WTC11 (cell line): ENCODE measurements at regions not wholly inside any gene's neighbourhood (a gene's known extent, or its start where the extent isn't known, plus 50 kb on each side); places are given as distances from the start of the nearest gene placed in this dataset.

Source experiments
- ATAC-seq: fragments of 200-7000 bp; cut with Tn5 transposase; 2 replicates; pipeline ENCODE4 v1.10.0; 2021; ENCODE audit warnings: mild to moderate bottlenecking, moderate library complexity
- CTCF ChIA-PET: fragments of 300-600 bp; sonication (Branson Sonifier 250); formaldehyde crosslinking; loops from one replicate; lab custom pipeline; 2021; ENCODE audit warnings: antibody characterized with exemption; lab: Charles Lee
- POLR2A ChIA-PET: fragments of 350-600 bp; sonication (Branson Sonifier 250); formaldehyde crosslinking; loops from one replicate; lab custom pipeline; 2021; ENCODE audit warnings: antibody characterized with exemption; lab: Charles Lee
- DNase-seq: peaks from one replicate; pipeline ENCODE4 v3.0.0; 2021; ENCODE audit warnings: low spot score
- H3K27ac Mint-ChIP-seq: 2 replicates; pipeline ENCODE4 v1.8.0; 2021; ENCODE audit warnings: mixed read lengths
- H3K27me3 Mint-ChIP-seq: 2 replicates; pipeline ENCODE4 v1.8.0; 2021; ENCODE audit warnings: low read depth, mild to moderate bottlenecking, moderate library complexity, mixed read lengths
- H3K36me3 Mint-ChIP-seq: 2 replicates; pipeline ENCODE4 v1.8.0; 2021; ENCODE audit warnings: mixed read lengths
- H3K4me1 Mint-ChIP-seq: 2 replicates; pipeline ENCODE4 v1.8.0; 2022; ENCODE audit warnings: mixed read lengths
- H3K4me3 Mint-ChIP-seq: 2 replicates; pipeline ENCODE4 v1.8.0; 2021; ENCODE audit warnings: mild to moderate bottlenecking, moderate library complexity, mixed read lengths
- H3K9me3 Mint-ChIP-seq: 2 replicates; pipeline ENCODE4 v1.8.0; 2021; ENCODE audit warnings: mixed read lengths
- CTCF ChIP-seq: fragments of 200-600 bp; IDR thresholded peaks from 2 replicates; pipeline ENCODE4 v1.8.0; 2022; ENCODE audit warnings: antibody characterized with exemption
- E2F1 ChIP-seq: sonication (generic); formaldehyde crosslinking; IDR thresholded peaks from 2 replicates; pipeline ENCODE4 v1.8.0; 2022; ENCODE audit warnings: mild to moderate bottlenecking, missing genetic modification reagents
- ETV6 ChIP-seq: sonication (generic); formaldehyde crosslinking; IDR thresholded peaks from 2 replicates; pipeline ENCODE4 v1.8.1; 2022; ENCODE audit warnings: mild to moderate bottlenecking, missing genetic modification reagents
- HMGA2 ChIP-seq: fragments of 250-450 bp; sonication (Bioruptor Pico); IDR thresholded peaks from 2 replicates; pipeline ENCODE4 v1.4.0; 2021; ENCODE audit warnings: mild to moderate bottlenecking, moderate library complexity
- IRF1 ChIP-seq: sonication (generic); formaldehyde crosslinking; IDR thresholded peaks from 2 replicates; pipeline ENCODE4 v1.8.0; 2023; ENCODE audit warnings: missing genetic modification reagents
- IRF2 ChIP-seq: sonication (generic); formaldehyde crosslinking; IDR thresholded peaks from 2 replicates; pipeline ENCODE4 v1.8.0; 2022; ENCODE audit warnings: low read depth, missing genetic modification reagents, borderline replicate concordance
- JUN ChIP-seq: sonication (generic); formaldehyde crosslinking; IDR thresholded peaks from 2 replicates; pipeline ENCODE4 v1.8.0; 2023; ENCODE audit warnings: mild to moderate bottlenecking, missing genetic modification reagents
- KAT7 ChIP-seq: sonication (generic); formaldehyde crosslinking; IDR thresholded peaks from 2 replicates; pipeline ENCODE4 v1.8.1; 2023; ENCODE audit warnings: missing genetic modification reagents, mild to moderate bottlenecking, borderline replicate concordance
- MAX ChIP-seq: sonication (generic); formaldehyde crosslinking; IDR thresholded peaks from 2 replicates; pipeline ENCODE4 v1.8.0; 2022; ENCODE audit warnings: mild to moderate bottlenecking, missing genetic modification reagents
- MLX ChIP-seq: sonication (generic); formaldehyde crosslinking; IDR thresholded peaks from 2 replicates; pipeline ENCODE4 v1.8.1; 2023; ENCODE audit warnings: mild to moderate bottlenecking, missing genetic modification reagents, moderate library complexity
- MXD4 ChIP-seq: fragments of 250-450 bp; sonication (Bioruptor Pico); IDR thresholded peaks from 2 replicates; pipeline ENCODE4 v1.8.0; 2021; ENCODE audit warnings: mild to moderate bottlenecking, moderate library complexity, borderline replicate concordance
- NFATC4 ChIP-seq: fragments of 250-450 bp; sonication (Bioruptor Pico); IDR thresholded peaks from 2 replicates; pipeline ENCODE4 v1.9.0; 2021; ENCODE audit warnings: mild to moderate bottlenecking
- NR1H2 ChIP-seq: sonication (generic); formaldehyde crosslinking; IDR thresholded peaks from 2 replicates; pipeline ENCODE4 v1.9.0; 2021; ENCODE audit warnings: mild to moderate bottlenecking, moderate library complexity, missing genetic modification reagents
- PRRX2 ChIP-seq: fragments of 250-450 bp; sonication (Bioruptor Pico); IDR thresholded peaks from 2 replicates; pipeline ENCODE4 v1.8.0; 2021; ENCODE audit warnings: mild to moderate bottlenecking
- SMAD3 ChIP-seq: sonication (generic); formaldehyde crosslinking; IDR thresholded peaks from 2 replicates; pipeline ENCODE4 v1.8.0; 2022; ENCODE audit warnings: missing genetic modification reagents, mild to moderate bottlenecking, borderline replicate concordance
- SOX15 ChIP-seq: fragments of 250-450 bp; sonication (Bioruptor Pico); IDR thresholded peaks from 2 replicates; pipeline ENCODE4 v1.9.0; 2021; ENCODE audit warnings: mild to moderate bottlenecking
- SP1 ChIP-seq: sonication (generic); formaldehyde crosslinking; conservative IDR thresholded peaks from 2 replicates; pipeline ENCODE4 v1.8.1; 2022; ENCODE audit warnings: missing genetic modification reagents
- TEAD4 ChIP-seq: sonication (generic); formaldehyde crosslinking; IDR thresholded peaks from 2 replicates; pipeline ENCODE4 v1.8.0; 2022; ENCODE audit warnings: mild to moderate bottlenecking, missing genetic modification reagents
- ZNF121 ChIP-seq: sonication (generic); formaldehyde crosslinking; IDR thresholded peaks from 2 replicates; pipeline ENCODE4 v1.8.0; 2023; ENCODE audit warnings: missing genetic modification reagents
- ZNF219 ChIP-seq: sonication (generic); formaldehyde crosslinking; IDR thresholded peaks from 2 replicates; pipeline ENCODE4 v1.8.0; 2023; ENCODE audit warnings: missing genetic modification reagents, mild to moderate bottlenecking, borderline replicate concordance
- ZNF232 ChIP-seq: sonication (generic); formaldehyde crosslinking; IDR thresholded peaks from 2 replicates; pipeline ENCODE4 v1.8.0; 2022; ENCODE audit warnings: mild to moderate bottlenecking, missing genetic modification reagents
- ZNF281 ChIP-seq: sonication (generic); formaldehyde crosslinking; IDR thresholded peaks from 2 replicates; pipeline ENCODE4 v1.8.0; 2023; ENCODE audit warnings: mild to moderate bottlenecking, missing genetic modification reagents
- ZNF671 ChIP-seq: fragments of 250-450 bp; sonication (Bioruptor Pico); IDR thresholded peaks from 2 replicates; pipeline ENCODE4 v1.8.0; 2021; ENCODE audit warnings: mild to moderate bottlenecking

- peaks cover 43% of the 10 kb centered on the region for H3K4me1 Mint-ChIP-seq
- no peak for DNase-seq
- ATAC-seq, result no peak
- H3K9me3 Mint-ChIP-seq, result peaks cover 1% of the 10 kb centered on the region
- no peaks in the 10 kb centered on the region for H3K36me3 Mint-ChIP-seq
- no peak for TF ChIP-seq TEAD4 (CRISPR knock-in tag)
- no peak for TF ChIP-seq PRRX2 (CRISPR knock-in tag)
- TF ChIP-seq MXD4 (CRISPR knock-in tag), result no peak
- TF ChIP-seq KAT7, result no peak
- no peak for TF ChIP-seq ZNF281 (CRISPR knock-in tag)
- TF ChIP-seq JUN (CRISPR knock-in tag), result no peak
- peak; percentile 3; the same call in 1 of the 2 replicates for TF ChIP-seq ZNF121
- TF ChIP-seq, all 79 proteins: peak for 1
- ChIA-PET POLR2A (interaction anchor here (1.6 kb wide), 1 partner anchor 37 kb away, joined by 3 read pairs; no protein-coding TSS in a partner anchor), CTCF (interaction anchor here (1.3 kb wide), 1 partner anchor 11 kb away, joined by 4 read pairs; no protein-coding TSS in a partner anchor)
- no peak overlapping the region for H3K27ac Mint-ChIP-seq
- no peak overlapping the region for H3K4me3 Mint-ChIP-seq
- H3K27me3 Mint-ChIP-seq, result peaks cover 6% of the 10 kb centered on the region
These were observed 202.5 kb upstream of the GPR26 start for GRCh38 chr10:123463698-123464097.

GRCh38 chr10:123464430-123465323, 201.5 kb upstream of the GPR26 start:
- ChIA-PET CTCF (no interaction called here), POLR2A (no interaction called here)
- Mint-ChIP-seq H3K4me1 (peaks cover 33% of the 10 kb centered on the region), H3K36me3 (no peaks in the 10 kb centered on the region), H3K9me3 (peaks cover 7% of the 10 kb centered on the region), H3K4me3 (no peak overlapping the region), H3K27me3 (peaks cover 4% of the 10 kb centered on the region), H3K27ac (no peak overlapping the region)
- DNase-seq (no peak), ATAC-seq (no peak)
- no peak for TF ChIP-seq E2F1 (CRISPR knock-in tag)
- no peak for TF ChIP-seq SOX15 (CRISPR knock-in tag)
- no peak for TF ChIP-seq NFATC4 (CRISPR knock-in tag)
- TF ChIP-seq SMAD3 (CRISPR knock-in tag), result no peak
- TF ChIP-seq SP1 (CRISPR knock-in tag), result no peak
- no peak for TF ChIP-seq ETV6 (CRISPR knock-in tag)
- no peak for TF ChIP-seq IRF1 (CRISPR knock-in tag)
- TF ChIP-seq MLX (CRISPR knock-in tag), result no peak
- no peak for TF ChIP-seq ZNF671 (CRISPR knock-in tag)
- TF ChIP-seq TEAD4 (CRISPR knock-in tag), result no peak
- TF ChIP-seq ZNF232, result no peak
- no peak for TF ChIP-seq IRF2
- TF ChIP-seq ZNF219, result no peak
- no peak for TF ChIP-seq MAX
- no peak for TF ChIP-seq HMGA2 (CRISPR knock-in tag)
- TF ChIP-seq CTCF, result no peak
- no peak for TF ChIP-seq NR1H2
